ENCODE measurements at regions not wholly inside any gene's neighbourhood (a gene's known extent, or its start where the extent isn't known, plus 50 kb on each side); places are given as distances from the start of the nearest gene placed in this dataset.

GRCh38 chr7:115128154-115128553 is 206.3 kb downstream of the MDFIC start:
- TF ChIP-seq, protein P1, sequence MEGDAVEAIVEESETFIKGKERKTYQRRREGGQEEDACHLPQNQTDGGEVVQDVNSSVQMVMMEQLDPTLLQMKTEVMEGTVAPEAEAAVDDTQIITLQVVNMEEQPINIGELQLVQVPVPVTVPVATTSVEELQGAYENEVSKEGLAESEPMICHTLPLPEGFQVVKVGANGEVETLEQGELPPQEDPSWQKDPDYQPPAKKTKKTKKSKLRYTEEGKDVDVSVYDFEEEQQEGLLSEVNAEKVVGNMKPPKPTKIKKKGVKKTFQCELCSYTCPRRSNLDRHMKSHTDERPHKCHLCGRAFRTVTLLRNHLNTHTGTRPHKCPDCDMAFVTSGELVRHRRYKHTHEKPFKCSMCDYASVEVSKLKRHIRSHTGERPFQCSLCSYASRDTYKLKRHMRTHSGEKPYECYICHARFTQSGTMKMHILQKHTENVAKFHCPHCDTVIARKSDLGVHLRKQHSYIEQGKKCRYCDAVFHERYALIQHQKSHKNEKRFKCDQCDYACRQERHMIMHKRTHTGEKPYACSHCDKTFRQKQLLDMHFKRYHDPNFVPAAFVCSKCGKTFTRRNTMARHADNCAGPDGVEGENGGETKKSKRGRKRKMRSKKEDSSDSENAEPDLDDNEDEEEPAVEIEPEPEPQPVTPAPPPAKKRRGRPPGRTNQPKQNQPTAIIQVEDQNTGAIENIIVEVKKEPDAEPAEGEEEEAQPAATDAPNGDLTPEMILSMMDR (IDR thresholded peaks at IDR 0.05; ENCODE audit: extremely low read depth in 1 of 2, insufficient read depth in 1 of 2, low read depth in 1 of 2, low read length in 2 of 2): no peak
- TF ChIP-seq POLR2A (IDR thresholded peaks at IDR 0.05; ENCODE audit: low read depth, low read length) (no peak), EZH2 (IDR thresholded peaks at IDR 0.05; ENCODE audit: borderline replicate concordance, low read depth, low read length, severe bottlenecking) (no peak), FOS (IDR thresholded peaks at IDR 0.05; ENCODE audit: borderline replicate concordance, insufficient read depth, low read length) (no peak), MAX (IDR thresholded peaks at IDR 0.05; ENCODE audit: insufficient read depth, insufficient read length) (no peak), POLR2AphosphoS5 (IDR thresholded peaks at IDR 0.05; ENCODE audit: insufficient read depth, low read depth, low read length) (no peak), GATA2 (IDR thresholded peaks at IDR 0.05; ENCODE audit: insufficient read depth, insufficient read length, low read depth, low read length) (no peak), JUN (IDR thresholded peaks at IDR 0.05; ENCODE audit: borderline replicate concordance, insufficient read depth, insufficient read length, low read depth) (no peak)
- Histone ChIP-seq H3K27ac (ENCODE audit: insufficient read depth, low read depth, low read length) (no peak overlapping the region), H4K20me1 (replicated peaks; ENCODE audit: control insufficient read depth, extremely low read depth, insufficient read depth, low read length) (no peaks in the 10 kb centered on the region), H3K79me2 (ENCODE audit: control insufficient read depth, insufficient read depth, low read length) (no peaks in the 10 kb centered on the region), H3K4me1 (ENCODE audit: control insufficient read depth, extremely low read depth, insufficient read depth, low read length) (no peaks in the 10 kb centered on the region), H3K9me1 (replicated peaks; ENCODE audit: control insufficient read depth, extremely low read depth, insufficient read depth, low read length) (no peaks in the 10 kb centered on the region), H3K4me3 (replicated peaks in 1 of 3; ENCODE audit: insufficient read depth in 1 of 3, low read depth in 1 of 3, low read length in 3 of 3) (no peak overlapping the region), H3K9ac (replicated peaks; ENCODE audit: extremely low read depth, insufficient read depth, low read length) (no peak overlapping the region), H3K27me3 (ENCODE audit: control insufficient read depth in 2 of 2, insufficient read depth in 2 of 2, low read length in 2 of 2) (no peaks in the 10 kb centered on the region), H3K9me3 (replicated peaks; ENCODE audit: control insufficient read depth, insufficient read depth, low read length) (no peaks in the 10 kb centered on the region), H3K36me3 (ENCODE audit: control insufficient read depth in 2 of 2, extremely low read depth in 1 of 2, insufficient read depth in 2 of 2, low read length in 2 of 2) (no peaks in the 10 kb centered on the region), H2AFZ (ENCODE audit: low read depth, low read length) (no peak overlapping the region), H3K4me2 (ENCODE audit: insufficient read depth, low read length) (no peak overlapping the region)
- no TSS peak for BruUV-seq (replicated peaks)
- FAIRE-seq (no peak), DNase-seq (ENCODE audit: low read depth, low spot score) (no peak)
- dilution Hi-C loops (cut with MboI; ENCODE audit: extremely low pct_ligation_motif_present, low sequenced_read_pairs): no loop called here
- ChIA-PET CTCF (no interaction called here), POLR2A (no interaction called here)
- intact Hi-C loops (cut with micrococcal nuclease): no loop called here

All from endothelial cell of umbilical vein (primary cell).